Stimulated activated CD4-positive, alpha-beta T cell treated with anti-CD3 and anti-CD28 coated beads, TNF-alpha, amount 100 ng/mL, for 1 hour (primary cell): ENCODE measurements at regions not wholly inside any gene's neighbourhood (a gene's known extent, or its start where the extent isn't known, plus 50 kb on each side); places are given as distances from the start of the nearest gene placed in this dataset.
"Not testable (repeated sequence)": the region's sequence is repeated elsewhere in the genome, so short reads cannot be mapped to it uniquely, and the experiment has no call there.

Source experiments
- DNase-seq, 3 donors: peaks; one replicate each; pipeline ENCODE4 v3.0.0-alpha.2; 2020; ENCODE audit warnings: low read depth in 3 of 3, low spot score in 1 of 3

DNA sequence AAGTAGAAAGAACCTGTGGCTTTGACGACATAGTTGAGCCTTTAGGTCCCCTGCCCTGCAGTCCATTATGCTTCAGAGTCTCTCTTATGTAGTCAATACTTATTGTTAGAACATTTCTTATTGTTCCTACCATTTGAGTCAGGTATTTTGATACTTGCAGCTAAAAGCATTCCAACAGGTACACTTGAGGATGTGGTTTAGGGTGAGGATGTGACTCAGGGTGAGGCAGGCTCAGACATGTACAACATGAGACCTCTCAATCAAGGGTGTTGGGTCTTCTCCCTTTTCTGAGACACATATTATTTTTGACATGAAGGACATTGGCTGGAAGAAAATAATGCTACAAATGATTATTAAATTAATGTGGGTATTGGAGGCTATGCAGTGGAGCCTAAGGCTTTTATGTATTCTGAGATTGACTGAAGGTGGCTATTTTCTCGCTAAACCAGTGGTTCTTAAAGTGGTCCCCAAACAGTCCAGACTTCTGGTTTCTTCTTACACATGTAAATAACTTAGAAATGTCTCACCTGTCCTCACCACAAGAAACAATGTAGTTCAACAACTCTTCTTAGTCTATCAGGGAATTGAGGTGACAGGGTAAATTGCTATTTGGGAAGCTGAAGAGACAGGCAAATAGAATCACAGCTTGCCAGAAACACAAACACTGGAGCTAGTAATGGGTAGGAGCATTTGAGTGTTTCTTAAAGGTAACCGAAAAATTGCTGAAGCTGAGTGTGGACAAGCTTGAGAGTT, 135.5 kb upstream of the ZPLD1 start:
- no peak for DNase-seq

DNA sequence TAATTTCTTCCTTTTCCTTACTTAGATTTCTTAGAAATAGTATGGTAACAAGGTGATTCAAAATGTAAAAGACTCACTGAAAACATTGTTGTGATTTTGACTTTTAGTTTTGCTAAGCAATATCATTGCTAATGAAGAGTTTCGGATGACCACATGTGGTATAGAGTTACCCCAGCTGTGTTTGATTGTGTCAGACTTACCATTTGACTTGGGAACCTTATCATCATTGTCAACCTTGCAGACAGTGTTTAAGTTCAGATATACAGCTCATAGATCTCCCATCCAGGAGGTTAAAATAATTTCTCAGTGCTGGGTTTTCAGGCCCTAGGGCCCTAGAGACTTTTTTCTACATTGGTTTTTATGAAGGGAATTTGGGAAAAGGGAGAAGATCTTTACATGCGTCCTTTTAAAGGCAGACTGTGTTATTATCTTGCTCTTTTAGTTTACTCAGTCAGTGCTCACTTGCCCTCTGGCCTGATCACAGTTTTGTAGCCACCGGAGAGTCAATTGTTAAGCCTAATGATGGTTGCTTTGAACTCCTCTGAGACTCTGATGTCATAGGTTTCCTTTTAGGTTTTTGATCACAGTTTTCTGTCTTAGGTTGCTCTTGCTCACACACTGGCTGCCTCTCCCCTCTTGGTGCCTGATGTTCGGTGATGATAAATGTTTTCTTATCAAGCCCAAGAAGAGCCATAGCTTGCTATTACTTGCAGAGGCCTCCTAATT, 133.5 kb upstream of the ZPLD1 start:
- no peak for DNase-seq

DNA sequence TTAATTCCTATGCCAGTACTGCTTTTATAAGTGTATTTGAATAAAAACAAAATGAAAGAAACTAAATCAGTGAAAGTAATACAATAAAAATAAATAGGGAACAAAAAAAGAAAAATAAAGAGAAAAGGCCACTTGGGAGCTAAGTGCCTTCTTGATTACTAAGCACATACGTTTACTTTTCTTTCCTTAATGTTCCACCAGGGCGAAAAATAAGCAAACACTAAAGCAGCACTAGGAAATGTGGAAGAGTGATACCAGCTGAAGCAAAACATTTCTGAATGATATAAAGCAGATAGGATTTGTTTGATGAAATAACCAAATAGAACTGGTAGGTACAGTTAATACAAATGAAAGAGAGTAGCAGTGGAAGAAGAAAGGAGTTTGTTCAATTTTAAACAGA, 132.8 kb upstream of the ZPLD1 start:
- DNase-seq, result no peak

DNA sequence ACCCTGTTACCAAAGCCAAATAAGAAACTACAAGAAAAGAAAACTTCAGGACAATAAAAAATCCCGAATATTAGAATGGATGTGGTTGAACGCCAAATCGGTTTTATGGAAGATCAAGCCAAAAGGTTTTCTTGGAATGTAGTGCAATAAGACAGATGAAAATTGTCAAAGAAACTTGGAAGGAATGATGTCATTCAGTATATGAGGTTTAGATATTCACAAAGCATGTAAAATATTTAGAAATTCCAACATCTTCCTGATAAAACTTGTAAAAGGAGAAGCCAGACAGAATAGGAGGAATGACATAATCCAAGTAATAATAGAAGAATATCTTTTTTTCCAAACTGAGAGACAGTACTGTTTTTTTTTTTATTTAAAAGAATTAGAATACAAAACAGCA, 130.3 kb upstream of the ZPLD1 start:
- DNase-seq, result no peak

DNA sequence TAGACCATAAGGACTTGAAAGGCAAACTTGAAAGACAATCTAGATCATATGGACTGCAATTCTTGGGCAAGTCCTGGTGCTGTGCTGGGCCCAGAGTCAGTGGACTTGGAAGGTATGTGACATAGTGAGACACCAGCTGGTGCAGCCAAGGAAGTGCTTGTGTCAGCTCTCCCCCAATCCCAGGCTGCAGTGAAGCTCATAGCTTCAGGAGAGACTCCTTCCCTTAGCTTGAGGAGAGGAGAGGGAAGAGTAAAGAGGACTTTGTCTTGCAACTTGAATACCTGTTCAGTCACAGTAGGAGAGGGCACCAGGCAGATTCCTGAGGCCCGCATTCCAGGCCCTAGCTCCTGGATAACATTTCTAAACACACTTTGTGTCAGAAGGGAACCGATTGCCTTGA, 127.4 kb upstream of the ZPLD1 start:
- DNase-seq, result no peak

DNA sequence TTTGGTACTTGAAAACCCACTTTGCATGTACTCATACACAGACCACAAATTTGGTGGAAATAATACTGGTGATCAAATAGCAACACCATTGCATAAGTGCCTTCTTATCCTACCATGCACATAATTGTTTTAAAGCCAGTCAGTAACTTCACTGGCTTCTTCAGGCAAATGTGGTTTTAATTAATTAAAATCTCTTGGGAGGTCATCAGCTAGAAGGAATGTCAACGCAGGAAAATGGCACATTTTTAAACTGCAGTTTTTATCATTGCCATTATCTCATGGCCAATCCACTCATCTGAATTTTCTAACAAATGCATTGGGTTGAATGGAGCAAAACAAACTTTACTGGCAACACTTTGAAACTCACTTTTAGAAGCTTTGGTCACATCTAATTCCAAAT, 105.7 kb upstream of the ZPLD1 start:
- DNase-seq, result no peak

DNA sequence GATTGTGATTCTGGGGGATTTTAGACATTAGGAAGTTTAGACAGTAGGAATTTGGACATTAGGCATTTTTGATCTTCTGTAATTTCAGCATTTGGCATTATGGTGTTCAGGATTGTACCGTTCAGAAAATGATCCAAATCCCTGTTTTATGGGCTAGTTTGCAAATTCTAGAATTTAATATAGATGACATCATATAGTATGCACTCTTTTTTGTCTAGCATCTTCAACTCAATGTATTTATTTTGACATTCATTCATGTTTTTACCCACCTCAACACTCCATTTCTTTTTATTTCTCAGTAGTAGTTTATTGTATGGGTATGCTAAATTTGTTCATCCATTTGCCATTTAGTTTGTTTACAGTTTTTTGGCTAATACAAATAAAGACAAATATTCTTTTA, 105.3 kb upstream of the ZPLD1 start:
- no peak for DNase-seq

DNA sequence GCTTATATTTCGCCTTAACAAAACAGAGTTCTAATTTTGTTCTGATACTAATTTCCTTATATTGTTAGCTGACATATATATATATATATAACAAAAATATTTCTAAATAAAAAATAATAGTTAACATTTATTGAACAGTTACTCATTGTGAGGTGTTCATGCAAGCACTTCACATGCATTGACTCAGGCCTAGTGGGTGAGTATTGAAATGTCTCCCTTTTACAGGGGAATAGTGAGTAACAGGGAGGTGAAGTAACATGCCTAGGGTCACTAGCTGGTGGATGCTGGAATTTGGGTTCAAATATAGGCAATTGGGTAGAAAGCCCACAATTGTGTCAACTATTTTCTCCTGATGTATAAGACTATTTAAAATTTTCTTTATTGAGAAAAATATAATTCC, 102.6 kb upstream of the ZPLD1 start:
- no peak for DNase-seq

DNA sequence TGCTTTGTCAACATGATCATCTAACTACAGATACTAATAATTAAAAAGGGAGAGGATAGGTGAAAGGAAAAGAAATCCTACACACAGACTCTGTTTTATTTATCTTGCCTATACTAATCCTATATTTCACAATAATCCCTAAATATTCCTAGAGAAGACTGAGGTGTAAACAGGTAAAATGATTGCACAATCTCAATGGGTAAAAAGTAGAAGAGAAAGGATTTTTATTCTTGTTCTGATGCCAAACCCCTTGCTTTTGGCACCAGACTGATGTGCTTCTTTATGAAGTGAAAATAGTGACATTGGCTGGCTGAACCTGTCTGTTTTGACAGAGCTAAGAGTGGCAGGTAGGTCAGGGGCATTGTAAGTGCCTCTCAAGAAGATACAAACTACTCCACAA, 101.9 kb upstream of the ZPLD1 start:
- no peak for DNase-seq

DNA sequence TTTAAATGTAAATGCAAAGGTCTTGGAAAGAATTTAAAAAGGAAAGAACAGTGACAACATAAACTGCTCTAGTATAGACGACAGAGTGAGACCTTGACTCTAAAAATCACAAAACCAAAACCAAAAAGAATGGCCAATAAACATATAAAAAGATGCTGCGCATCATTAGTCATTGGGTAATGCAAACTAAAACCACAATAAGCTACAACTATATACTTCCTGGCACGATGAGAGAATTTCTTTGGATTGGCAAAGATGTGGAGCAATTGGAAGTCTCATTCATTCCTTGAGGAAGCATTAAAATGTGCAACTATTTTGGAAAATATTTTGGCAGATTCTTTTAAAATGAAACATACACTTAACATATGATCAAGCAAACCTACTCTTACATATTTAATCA, 98.7 kb upstream of the ZPLD1 start:
- DNase-seq, result no peak

DNA sequence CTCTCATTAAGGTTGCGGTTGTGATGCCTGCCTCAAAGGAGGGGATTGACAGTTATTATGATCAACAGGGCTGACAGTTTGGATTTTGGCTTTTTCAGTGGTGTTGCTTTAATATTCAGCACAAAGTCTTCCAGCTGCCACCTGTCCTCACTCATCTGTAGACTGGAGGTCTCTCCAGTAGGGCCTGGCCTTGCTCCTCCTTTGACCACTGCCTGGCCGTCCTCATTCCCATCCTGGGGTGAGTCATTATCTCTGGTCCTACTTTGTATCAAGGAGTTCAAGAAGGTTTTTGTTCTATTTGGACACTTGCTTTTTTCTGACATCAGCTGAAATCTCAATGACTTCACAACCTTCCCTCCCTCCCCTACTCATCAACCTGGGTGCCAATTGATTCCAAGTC, 95.1 kb upstream of the ZPLD1 start:
- no peak for DNase-seq

DNA sequence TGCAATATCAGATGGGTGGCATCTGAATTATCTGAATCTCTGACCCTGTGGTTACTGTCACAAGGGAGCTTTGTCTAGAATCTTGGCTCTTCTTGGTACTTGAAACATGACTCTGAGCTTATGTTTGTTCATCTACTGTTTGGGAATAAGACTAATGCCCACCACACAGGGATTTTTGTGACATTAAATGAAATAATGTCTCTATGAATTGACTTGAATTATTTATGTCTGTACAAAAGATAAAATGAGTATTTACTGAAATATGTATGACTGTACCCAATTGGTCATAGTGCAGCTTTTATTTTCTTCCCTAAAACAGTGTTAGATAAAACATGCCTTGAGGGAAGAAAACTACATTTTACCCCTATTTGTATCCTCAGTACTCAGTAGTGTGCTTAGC, 87.9 kb upstream of the ZPLD1 start:
- DNase-seq, result no peak

DNA sequence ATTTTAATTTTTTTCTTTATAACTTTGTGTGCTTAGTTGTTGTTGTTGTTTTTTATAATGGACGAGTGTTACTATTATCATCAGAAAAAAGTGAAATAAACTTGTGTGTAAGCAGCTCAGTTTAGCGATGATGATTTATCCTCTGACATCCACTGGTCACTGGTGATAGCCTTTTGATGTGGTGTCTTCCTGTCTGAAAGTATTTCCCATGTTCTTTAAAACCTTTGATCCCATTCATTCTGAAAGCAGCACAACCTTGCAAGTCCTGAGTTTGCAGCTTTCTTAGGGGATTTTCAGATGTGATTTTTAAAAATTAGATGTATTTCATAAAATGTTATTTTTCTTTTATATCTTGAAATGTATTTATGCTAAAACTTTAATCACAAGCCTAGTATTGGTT, 85.9 kb upstream of the ZPLD1 start:
- DNase-seq, result no peak

DNA sequence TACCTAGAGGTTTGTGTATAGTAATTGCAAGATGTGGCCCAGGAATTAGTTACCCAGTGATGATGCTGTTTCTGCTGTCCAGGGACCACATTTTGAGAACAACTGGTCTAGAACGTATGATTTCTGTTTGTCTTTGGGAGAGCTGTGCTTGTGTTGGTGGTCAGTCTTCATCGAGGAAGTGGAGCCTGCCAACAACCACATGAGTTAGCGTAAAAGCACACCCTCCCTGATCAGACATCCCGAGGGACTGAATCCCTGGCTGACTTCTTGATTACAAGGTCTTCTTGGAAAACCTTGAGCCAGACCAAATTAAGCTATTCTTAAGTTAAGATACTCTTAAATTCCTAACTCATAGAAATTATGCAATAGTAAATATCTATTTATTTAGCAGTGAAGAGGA, 81.7 kb upstream of the ZPLD1 start:
- DNase-seq, result no peak

DNA sequence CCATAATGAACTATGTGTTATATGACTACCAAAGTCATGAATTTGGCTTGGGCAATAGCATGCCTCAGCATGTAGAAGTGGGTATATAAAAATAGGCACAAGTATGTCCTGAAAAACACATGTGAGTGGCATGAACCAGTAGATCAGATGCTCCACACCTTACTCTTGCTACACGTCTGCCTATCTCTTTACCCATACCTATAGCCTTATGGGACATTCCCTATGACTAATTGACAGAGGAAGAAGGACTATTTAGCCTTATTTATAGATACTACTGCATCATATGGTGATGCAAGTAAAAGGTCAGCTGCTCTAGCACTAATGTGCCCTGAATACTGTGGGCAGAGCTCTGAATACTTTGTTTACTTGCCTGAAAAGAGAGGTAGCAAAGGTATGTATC, 81.0 kb upstream of the ZPLD1 start:
- no peak for DNase-seq

DNA sequence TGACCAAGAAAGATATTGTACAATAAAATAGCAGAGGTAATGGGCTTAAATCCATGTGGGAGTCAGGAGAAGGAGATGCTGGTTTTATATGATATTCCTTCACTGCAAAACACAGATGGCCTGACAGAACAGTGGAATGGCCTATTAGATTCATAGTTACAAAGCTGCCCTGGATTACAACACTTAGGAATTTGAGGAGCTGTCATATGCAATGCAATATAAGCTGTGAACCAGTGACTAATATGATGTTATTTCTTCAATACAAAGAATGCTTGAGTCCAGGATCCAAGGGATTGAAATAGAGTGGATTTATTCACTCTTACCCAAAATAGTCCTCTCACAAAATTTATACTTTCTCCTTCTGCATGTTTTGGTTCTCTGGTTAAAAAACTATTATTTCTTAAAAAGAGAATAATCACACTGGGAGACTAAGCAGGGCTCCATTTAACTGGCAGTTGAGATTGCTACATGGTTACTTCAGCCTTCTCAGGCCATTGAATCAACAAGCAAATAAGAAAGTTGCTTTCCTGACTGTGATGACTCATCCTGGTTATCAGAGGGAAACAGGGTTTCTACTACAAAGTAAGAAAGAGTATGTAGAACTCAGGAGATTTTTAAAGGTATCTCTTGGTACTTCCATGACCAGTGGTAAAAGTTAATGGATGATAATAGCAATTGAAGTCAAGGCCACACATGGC, 79.8 kb upstream of the ZPLD1 start:
- no peak for DNase-seq

DNA sequence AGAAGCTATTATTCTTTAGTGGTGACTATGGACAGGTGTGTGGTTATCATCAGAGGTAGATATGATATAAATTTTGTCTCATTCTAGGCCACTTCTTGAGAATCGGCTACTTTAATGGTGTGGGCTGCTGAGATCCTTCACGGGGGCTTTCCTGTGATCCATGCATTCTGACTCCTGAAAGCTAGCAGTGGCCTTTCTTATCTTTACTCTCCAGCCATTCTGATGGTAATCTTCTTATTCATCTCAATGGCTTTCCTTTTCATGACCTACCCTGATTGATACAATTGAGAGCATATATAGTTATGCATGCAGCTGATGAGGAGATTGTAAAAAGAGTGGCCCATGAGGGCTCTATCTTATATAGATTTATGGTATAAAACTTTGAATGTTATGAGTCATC, 78.3 kb upstream of the ZPLD1 start:
- DNase-seq, result no peak

DNA sequence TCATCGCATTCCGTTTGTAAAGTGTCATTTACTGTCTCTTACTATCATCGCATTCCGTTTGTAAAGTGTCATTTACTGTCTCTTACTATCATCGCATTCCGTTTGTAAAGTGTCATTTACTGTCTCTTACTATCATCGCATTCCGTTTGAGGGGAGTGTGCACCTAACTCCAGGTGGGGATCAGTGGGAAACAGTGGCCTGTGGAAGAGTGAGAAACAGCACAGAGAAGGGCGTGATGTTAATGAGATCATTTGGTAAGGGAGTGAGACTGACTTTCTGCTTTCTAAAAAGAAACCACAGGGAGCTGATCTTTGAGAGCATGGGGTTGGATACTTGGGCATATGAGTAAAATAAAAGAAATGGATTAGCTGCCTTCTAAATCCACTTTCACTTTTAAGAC, 77.5 kb upstream of the ZPLD1 start:
- not testable (repeated sequence) for DNase-seq

DNA sequence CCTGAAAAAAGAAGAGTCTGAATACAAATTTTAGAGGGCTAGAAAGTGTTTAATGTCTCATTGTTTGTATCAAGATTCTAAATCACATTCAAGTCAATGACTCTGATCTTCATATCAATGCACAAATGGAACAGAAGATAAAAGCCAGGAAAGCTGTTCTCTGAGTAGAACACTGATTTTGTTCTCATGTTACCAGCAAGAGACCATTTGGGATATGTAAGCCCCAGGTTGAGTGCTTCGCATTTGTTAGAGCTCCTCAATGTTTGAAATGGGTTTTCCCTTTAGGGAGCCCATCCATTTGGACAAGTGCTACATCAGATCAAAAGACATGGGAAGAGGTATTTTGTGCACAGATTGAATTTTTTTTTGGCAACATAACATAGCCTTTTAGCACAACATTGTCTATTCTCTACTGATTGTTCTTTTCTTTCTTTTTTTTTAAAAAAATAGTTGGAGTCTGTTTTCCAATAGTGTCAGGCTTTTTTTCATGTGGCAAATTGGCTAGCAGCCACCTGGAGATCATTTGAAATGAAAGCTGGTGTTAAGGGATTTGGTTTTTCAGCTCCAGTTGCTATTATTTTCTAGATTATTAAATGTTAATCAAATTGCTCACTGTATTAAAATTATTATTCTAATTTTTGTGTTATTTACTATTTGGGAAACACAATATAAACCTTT, 74.5 kb upstream of the ZPLD1 start:
- DNase-seq, result no peak

DNA sequence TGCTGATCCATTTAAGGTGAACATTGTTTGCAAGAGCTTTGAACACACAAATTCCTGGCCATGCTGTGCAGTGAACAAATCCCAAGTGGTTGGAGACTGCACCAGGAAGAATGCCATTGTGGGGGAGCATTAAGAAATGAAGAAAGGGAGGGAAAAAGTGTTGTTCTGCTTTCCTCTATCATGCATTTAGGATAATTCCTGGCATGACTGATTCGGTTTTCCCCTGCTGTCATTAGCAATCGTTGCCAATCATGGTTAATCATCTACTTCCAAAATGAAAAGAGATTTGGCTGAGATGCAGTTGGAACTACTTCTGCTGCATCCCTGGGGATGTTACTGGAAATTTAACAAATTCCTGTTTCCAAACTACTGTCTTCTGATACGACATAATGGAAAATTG, 73.7 kb upstream of the ZPLD1 start:
- DNase-seq, result no peak

DNA sequence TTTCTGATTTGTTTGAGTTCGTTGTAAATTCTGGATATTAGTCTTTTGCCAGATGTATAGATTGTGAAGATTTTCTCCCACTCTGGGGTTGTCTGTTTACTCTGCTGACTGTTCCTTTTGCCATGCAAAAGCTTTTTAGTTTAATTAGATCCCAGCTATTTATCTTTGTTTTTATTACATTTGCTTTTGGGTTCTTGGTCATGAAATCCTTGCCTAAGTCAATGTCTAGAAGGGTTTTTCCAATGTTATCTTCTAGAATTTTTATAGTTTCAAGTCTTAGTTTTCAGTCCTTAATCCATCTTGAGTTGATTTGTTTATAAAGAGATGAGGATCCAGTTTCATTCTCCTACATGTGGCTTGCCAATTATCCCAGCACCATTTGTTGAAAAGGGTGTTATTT, 68.7 kb upstream of the ZPLD1 start:
- DNase-seq, result not testable (repeated sequence)
